NCI-H1092 (cell line): ENCODE measurements at regions not wholly inside any gene's neighbourhood (a gene's known extent, or its start where the extent isn't known, plus 50 kb on each side); places are given as distances from the start of the nearest gene placed in this dataset.

ENCODE experiments used
- DNase-seq: peaks from one replicate; lab custom pipeline; 2025; lab: John Stamatoyannopoulos, UW

GRCh38 chr10:4527281-4527970 lies 298.6 kb upstream of the AKR1E2 start:
- DNase-seq, result no peak

GRCh38 chr10:4526311-4526731 lies 299.7 kb upstream of the AKR1E2 start:
- no peak for DNase-seq

GRCh38 chr10:4525103-4525502 lies 300.9 kb upstream of the AKR1E2 start:
- DNase-seq, result no peak

- no peak for DNase-seq
These were observed 303.6 kb upstream of the AKR1E2 start for GRCh38 chr10:4522296-4523000.

GRCh38 chr10:4519658-4520402 lies 306.2 kb upstream of the AKR1E2 start:
- no peak for DNase-seq

- DNase-seq, result no peak
These were observed 308.3 kb upstream of the AKR1E2 start for GRCh38 chr10:4517746-4518145.

GRCh38 chr10:4515721-4516120 lies 310.3 kb upstream of the AKR1E2 start:
- no peak for DNase-seq

GRCh38 chr10:4514445-4515108 lies 311.4 kb upstream of the AKR1E2 start:
- DNase-seq, result no peak

GRCh38 chr10:4512671-4513240 lies 313.3 kb upstream of the AKR1E2 start:
- no peak for DNase-seq

GRCh38 chr10:4512196-4512595 lies 313.8 kb upstream of the AKR1E2 start:
- DNase-seq, result no peak

GRCh38 chr10:4511509-4511908 lies 314.5 kb upstream of the AKR1E2 start:
- DNase-seq, result no peak

- no peak for DNase-seq
These were observed 316.6 kb upstream of the AKR1E2 start for GRCh38 chr10:4509405-4509804.

GRCh38 chr10:4506095-4506494 lies 319.9 kb upstream of the AKR1E2 start:
- no peak for DNase-seq

GRCh38 chr10:4504550-4504949 lies 321.5 kb upstream of the AKR1E2 start:
- DNase-seq, result no peak

- no peak for DNase-seq
These were observed 322.9 kb upstream of the AKR1E2 start for GRCh38 chr10:4503076-4503475.

- DNase-seq, result no peak
These were observed 324.7 kb upstream of the AKR1E2 start for GRCh38 chr10:4501306-4501705.

GRCh38 chr10:4498711-4499251 lies 327.2 kb upstream of the AKR1E2 start:
- peak; percentile 8 for DNase-seq

- no peak for DNase-seq
These were observed 331.5 kb upstream of the AKR1E2 start for GRCh38 chr10:4494551-4494950.

GRCh38 chr10:4492202-4492601 lies 333.8 kb upstream of the AKR1E2 start:
- DNase-seq, result no peak

GRCh38 chr10:4488904-4489303 lies 337.1 kb upstream of the AKR1E2 start:
- DNase-seq, result no peak

- DNase-seq, result no peak
These were observed 340.4 kb upstream of the AKR1E2 start for GRCh38 chr10:4485636-4486035.

- DNase-seq, result no peak
These were observed 342.2 kb upstream of the AKR1E2 start for GRCh38 chr10:4483811-4484210.
